ENCODE measurements at regions not wholly inside any gene's neighbourhood (a gene's known extent, or its start where the extent isn't known, plus 50 kb on each side); places are given as distances from the start of the nearest gene placed in this dataset.

DNA sequence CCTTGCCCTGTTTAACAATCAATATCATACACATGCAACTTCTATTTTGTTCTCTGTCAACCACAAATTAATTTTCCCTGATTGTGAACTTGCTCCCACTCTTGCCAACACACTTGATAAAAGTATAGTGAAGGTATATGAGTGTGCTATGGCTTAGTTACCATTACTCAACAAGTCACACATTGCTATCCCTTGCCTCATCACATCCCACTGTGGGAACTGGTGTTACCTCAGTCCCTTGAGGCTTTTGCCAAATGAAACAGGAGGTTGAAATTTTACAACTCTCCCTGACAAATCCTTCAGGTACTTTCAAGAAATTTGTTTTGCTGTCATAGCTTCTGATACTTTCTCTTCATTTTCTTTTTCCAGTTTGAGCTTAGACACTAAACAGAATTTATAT lies 472.5 kb upstream of the SEMA3D start:
- Mint-ChIP-seq H3K9me3 (no peaks in the 10 kb centered on the region), H3K4me3 (no peak overlapping the region), H3K36me3 (ENCODE audit: low read depth) (no peaks in the 10 kb centered on the region), H3K4me1 (ENCODE audit: low read depth) (no peaks in the 10 kb centered on the region), H3K27ac (no peak overlapping the region), H3K27me3 (ENCODE audit: insufficient read depth) (no peaks in the 10 kb centered on the region)
- DNase-seq (ENCODE audit: low spot score): no peak
- intact Hi-C loops (cut with micrococcal nuclease): no loop called here

DNA sequence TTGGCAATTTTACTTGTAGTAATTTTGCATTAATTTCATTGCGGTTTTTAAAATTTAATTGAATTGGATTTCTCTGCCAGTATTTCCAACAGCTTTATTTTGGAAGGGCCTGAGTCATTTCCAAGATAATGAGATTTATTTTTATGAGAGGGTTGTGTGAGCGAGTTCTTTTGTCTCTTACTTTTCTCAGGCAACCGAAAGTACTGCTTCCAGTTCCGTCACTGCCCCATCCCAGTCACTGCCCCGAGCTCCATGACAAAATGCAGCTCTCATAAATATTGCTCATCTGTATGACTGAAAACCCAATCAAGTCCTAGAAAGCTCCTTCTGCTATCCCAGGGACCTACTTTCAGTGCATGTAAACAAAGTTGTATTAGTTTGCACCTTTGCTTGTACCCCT lies 468.4 kb upstream of the SEMA3D start:
- Mint-ChIP-seq H3K4me1 (ENCODE audit: low read depth) (no peaks in the 10 kb centered on the region), H3K4me3 (no peak overlapping the region), H3K9me3 (no peaks in the 10 kb centered on the region), H3K27ac (no peak overlapping the region), H3K27me3 (ENCODE audit: insufficient read depth) (no peaks in the 10 kb centered on the region), H3K36me3 (ENCODE audit: low read depth) (no peaks in the 10 kb centered on the region)
- intact Hi-C loops (cut with micrococcal nuclease): no loop called here
- no peak for DNase-seq (ENCODE audit: low spot score)

- no peaks in the 10 kb centered on the region for H3K9me3 Mint-ChIP-seq
- H3K27ac Mint-ChIP-seq: no peak overlapping the region
- intact Hi-C loops (cut with micrococcal nuclease): no loop called here
- no peaks in the 10 kb centered on the region for H3K27me3 Mint-ChIP-seq (ENCODE audit: insufficient read depth)
- no peaks in the 10 kb centered on the region for H3K4me1 Mint-ChIP-seq (ENCODE audit: low read depth)
- H3K4me3 Mint-ChIP-seq: no peak overlapping the region
- H3K36me3 Mint-ChIP-seq (ENCODE audit: low read depth): no peaks in the 10 kb centered on the region
- no peak for DNase-seq (ENCODE audit: low spot score)
These were observed 457.4 kb upstream of the SEMA3D start for GRCh38 chr7:85644272-85644671.

GRCh38 chr7:85641331-85641730 lies 454.5 kb upstream of the SEMA3D start:
- intact Hi-C loops (cut with micrococcal nuclease): no loop called here
- Mint-ChIP-seq H3K27ac (no peak overlapping the region), H3K4me3 (no peak overlapping the region), H3K36me3 (ENCODE audit: low read depth) (no peaks in the 10 kb centered on the region), H3K9me3 (no peaks in the 10 kb centered on the region), H3K27me3 (ENCODE audit: insufficient read depth) (no peaks in the 10 kb centered on the region), H3K4me1 (ENCODE audit: low read depth) (no peaks in the 10 kb centered on the region)
- DNase-seq (ENCODE audit: low spot score): no peak

- no peaks in the 10 kb centered on the region for H3K4me1 Mint-ChIP-seq (ENCODE audit: low read depth)
- H3K9me3 Mint-ChIP-seq: no peaks in the 10 kb centered on the region
- no peaks in the 10 kb centered on the region for H3K36me3 Mint-ChIP-seq (ENCODE audit: low read depth)
- no peaks in the 10 kb centered on the region for H3K27me3 Mint-ChIP-seq (ENCODE audit: insufficient read depth)
- intact Hi-C loops (cut with micrococcal nuclease): no loop called here
- H3K27ac Mint-ChIP-seq: no peak overlapping the region
- H3K4me3 Mint-ChIP-seq: no peak overlapping the region
- no peak for DNase-seq (ENCODE audit: low spot score)
These were observed 451.5 kb upstream of the SEMA3D start for GRCh38 chr7:85638394-85638793.

- no peak for DNase-seq (ENCODE audit: low spot score)
- intact Hi-C loops (cut with micrococcal nuclease): no loop called here
These were observed 448.1 kb upstream of the SEMA3D start for GRCh38 chr7:85634951-85635350.

GRCh38 chr7:85630904-85631600 lies 444.2 kb upstream of the SEMA3D start:
- H3K36me3 Mint-ChIP-seq (ENCODE audit: low read depth): no peaks in the 10 kb centered on the region
- no peak for DNase-seq (ENCODE audit: low spot score)
- no peak overlapping the region for H3K4me3 Mint-ChIP-seq
- no peaks in the 10 kb centered on the region for H3K4me1 Mint-ChIP-seq (ENCODE audit: low read depth)
- H3K27me3 Mint-ChIP-seq (ENCODE audit: insufficient read depth): no peaks in the 10 kb centered on the region
- H3K9me3 Mint-ChIP-seq: no peaks in the 10 kb centered on the region
- H3K27ac Mint-ChIP-seq: no peak overlapping the region
- intact Hi-C loops (cut with micrococcal nuclease): no loop called here

More at GRCh38 chr7:85634951-85635350, 448.1 kb upstream of the SEMA3D start:
- Mint-ChIP-seq H3K4me3 (no peak overlapping the region), H3K27ac (no peak overlapping the region), H3K4me1 (ENCODE audit: low read depth) (no peaks in the 10 kb centered on the region), H3K9me3 (no peaks in the 10 kb centered on the region), H3K36me3 (ENCODE audit: low read depth) (no peaks in the 10 kb centered on the region), H3K27me3 (ENCODE audit: insufficient read depth) (no peaks in the 10 kb centered on the region)

DNA sequence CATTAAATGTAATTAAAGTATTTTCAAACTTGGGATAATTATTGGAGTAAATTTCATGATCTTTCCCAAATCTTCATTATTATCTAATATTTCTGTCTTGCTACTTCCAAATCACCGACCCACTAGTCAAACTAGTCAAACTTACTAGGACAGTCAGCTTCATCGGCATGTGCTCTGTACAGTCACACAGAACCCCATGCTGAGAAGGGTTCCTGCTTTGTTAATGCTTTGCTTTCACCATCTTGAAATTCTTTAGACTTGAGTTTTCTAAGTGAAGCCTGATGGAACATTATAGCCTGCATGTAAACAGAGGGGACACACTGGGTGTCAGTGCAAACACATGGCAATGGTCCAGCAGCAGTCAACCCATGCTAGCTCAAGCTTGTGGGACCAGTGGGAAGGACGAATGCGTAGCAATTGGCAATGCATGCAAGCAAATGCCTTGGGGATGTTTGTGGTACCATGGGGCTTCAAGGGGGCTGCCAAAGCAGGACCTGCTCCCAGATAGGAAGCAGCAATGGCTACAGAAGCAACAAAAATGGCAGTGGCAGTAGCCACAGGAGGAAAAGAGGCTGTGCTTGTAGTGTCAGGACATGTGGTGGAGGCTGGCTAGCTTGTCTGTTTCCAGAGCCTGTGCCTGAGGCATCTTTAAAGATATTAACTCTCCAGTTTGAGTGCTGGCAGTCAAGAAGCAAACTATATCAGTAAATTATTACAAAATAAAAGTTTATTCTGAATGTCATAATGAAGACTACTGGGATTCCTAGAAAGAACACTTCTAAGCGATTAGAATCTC lies 441.1 kb upstream of the SEMA3D start:
- H3K27ac Mint-ChIP-seq: no peak overlapping the region
- H3K4me3 Mint-ChIP-seq: no peak overlapping the region
- H3K9me3 Mint-ChIP-seq: no peaks in the 10 kb centered on the region
- H3K36me3 Mint-ChIP-seq (ENCODE audit: low read depth): no peaks in the 10 kb centered on the region
- no peak for DNase-seq (ENCODE audit: low spot score)
- no peaks in the 10 kb centered on the region for H3K27me3 Mint-ChIP-seq (ENCODE audit: insufficient read depth)
- intact Hi-C loops (cut with micrococcal nuclease): no loop called here
- H3K4me1 Mint-ChIP-seq (ENCODE audit: low read depth): no peaks in the 10 kb centered on the region

DNA sequence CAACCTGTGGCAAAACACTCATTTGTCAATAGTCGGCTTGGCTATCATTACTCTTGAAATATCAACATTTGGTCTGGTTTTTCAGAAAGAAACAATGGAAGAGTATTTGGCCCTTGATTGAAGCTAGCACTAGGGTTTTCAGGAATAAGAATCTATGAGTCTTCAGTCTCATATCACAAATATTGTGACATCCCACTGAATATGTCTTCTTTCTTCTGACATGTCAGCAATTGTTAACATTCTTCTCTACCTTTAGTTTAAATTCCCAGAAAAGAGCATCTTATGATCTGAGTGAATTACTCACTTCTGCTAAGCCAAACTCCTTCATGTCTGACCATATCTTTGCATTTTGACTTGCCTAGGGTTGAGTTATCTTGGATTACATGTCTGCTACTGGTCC lies 435.2 kb upstream of the SEMA3D start:
- Mint-ChIP-seq H3K4me1 (ENCODE audit: low read depth) (no peaks in the 10 kb centered on the region), H3K4me3 (no peak overlapping the region), H3K9me3 (no peaks in the 10 kb centered on the region), H3K36me3 (ENCODE audit: low read depth) (no peaks in the 10 kb centered on the region), H3K27me3 (ENCODE audit: insufficient read depth) (no peaks in the 10 kb centered on the region), H3K27ac (no peak overlapping the region)
- intact Hi-C loops (cut with micrococcal nuclease): no loop called here
- no peak for DNase-seq (ENCODE audit: low spot score)

GRCh38 chr7:85620936-85621685 lies 434.3 kb upstream of the SEMA3D start:
- Mint-ChIP-seq H3K27ac (no peak overlapping the region), H3K36me3 (ENCODE audit: low read depth) (no peaks in the 10 kb centered on the region), H3K4me1 (ENCODE audit: low read depth) (no peaks in the 10 kb centered on the region), H3K4me3 (no peak overlapping the region), H3K27me3 (ENCODE audit: insufficient read depth) (no peaks in the 10 kb centered on the region), H3K9me3 (no peaks in the 10 kb centered on the region)
- intact Hi-C loops (cut with micrococcal nuclease): no loop called here
- DNase-seq (ENCODE audit: low spot score): no peak

GRCh38 chr7:85619236-85619635 lies 432.4 kb upstream of the SEMA3D start:
- Mint-ChIP-seq H3K4me1 (ENCODE audit: low read depth) (no peaks in the 10 kb centered on the region), H3K36me3 (ENCODE audit: low read depth) (no peaks in the 10 kb centered on the region), H3K27me3 (ENCODE audit: insufficient read depth) (no peaks in the 10 kb centered on the region), H3K9me3 (no peaks in the 10 kb centered on the region), H3K4me3 (no peak overlapping the region), H3K27ac (no peak overlapping the region)
- DNase-seq (ENCODE audit: low spot score): no peak
- intact Hi-C loops (cut with micrococcal nuclease): no loop called here

- no peaks in the 10 kb centered on the region for H3K36me3 Mint-ChIP-seq (ENCODE audit: low read depth)
- H3K4me3 Mint-ChIP-seq: no peak overlapping the region
- H3K27ac Mint-ChIP-seq: no peak overlapping the region
- no peak for DNase-seq (ENCODE audit: low spot score)
- H3K9me3 Mint-ChIP-seq: no peaks in the 10 kb centered on the region
- H3K27me3 Mint-ChIP-seq (ENCODE audit: insufficient read depth): no peaks in the 10 kb centered on the region
- H3K4me1 Mint-ChIP-seq (ENCODE audit: low read depth): no peaks in the 10 kb centered on the region
- intact Hi-C loops (cut with micrococcal nuclease): no loop called here
These were observed 427.8 kb upstream of the SEMA3D start for GRCh38 chr7:85614684-85615083.

DNA sequence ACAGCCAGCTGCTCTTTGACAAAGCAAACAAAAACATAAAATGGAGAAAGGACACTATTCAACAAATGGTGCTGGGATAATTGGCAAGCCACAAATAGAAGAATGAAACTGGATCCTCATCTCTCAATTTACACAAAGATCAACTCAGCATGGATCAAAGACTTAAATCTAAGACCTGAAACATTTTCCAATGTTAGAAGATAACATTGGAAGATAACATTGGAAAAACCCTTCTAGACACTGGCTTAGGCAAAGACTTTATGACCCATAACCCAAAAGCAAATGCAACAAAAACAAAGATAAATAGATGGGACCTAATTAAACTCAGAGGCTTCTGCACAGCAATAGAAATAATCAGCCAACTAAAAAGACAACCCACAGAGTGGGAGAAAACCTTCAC lies 425.7 kb upstream of the SEMA3D start:
- Mint-ChIP-seq H3K4me3 (no peak overlapping the region), H3K4me1 (ENCODE audit: low read depth) (no peaks in the 10 kb centered on the region), H3K27me3 (ENCODE audit: insufficient read depth) (no peaks in the 10 kb centered on the region), H3K36me3 (ENCODE audit: low read depth) (no peaks in the 10 kb centered on the region), H3K9me3 (no peaks in the 10 kb centered on the region), H3K27ac (no peak overlapping the region)
- no peak for DNase-seq (ENCODE audit: low spot score)
- intact Hi-C loops (cut with micrococcal nuclease): no loop called here
